Naive thymus-derived CD4-positive, alpha-beta T cell (primary cell): ENCODE measurements at regions not wholly inside any gene's neighbourhood (a gene's known extent, or its start where the extent isn't known, plus 50 kb on each side); places are given as distances from the start of the nearest gene placed in this dataset.

Source experiments
- ATAC-seq: fragments of 150-1000 bp; cut with Tn5 transposase; 2 replicates; pipeline ENCODE4 v1.10.0; 2021; ENCODE audit warnings: mild to moderate bottlenecking, moderate library complexity
- CTCF ChIA-PET: fragments of 350-600 bp; sonication (Branson Sonifier 250); formaldehyde crosslinking; loops from one replicate; lab custom pipeline; 2021; ENCODE audit warnings: antibody characterized with exemption; lab: Charles Lee
- POLR2A ChIA-PET: fragments of 350-600 bp; sonication (Branson Sonifier 250); formaldehyde crosslinking; loops from one replicate; lab custom pipeline; 2021; ENCODE audit warnings: antibody characterized with exemption, inconsistent platforms; lab: Charles Lee
- DNase-seq, 9 donors: peaks; one replicate each; pipeline versions ENCODE4 v3.0.0 to v3.0.0-alpha.2; 2020 to 2022; ENCODE audit warnings: mixed read lengths in 1 of 9
- H3K27ac ChIP-seq: one replicate; pipeline ENCODE4 v1.7.0; 2013; ENCODE audit warnings: mild to moderate bottlenecking, low read depth, low read length, moderate library complexity
- H3K27me3 ChIP-seq, 2 donors: one replicate each; pipeline ENCODE4 v1.7.0; 2013; ENCODE audit warnings: low read length in 2 of 2, mild to moderate bottlenecking in 2 of 2, moderate library complexity in 2 of 2; ENCODE audit not compliant: control insufficient read depth in 2 of 2, insufficient read depth in 2 of 2
- H3K36me3 ChIP-seq, 3 experiments: 1 replicate in 2 of 3; 2 replicates in 1 of 3; pipeline ENCODE4 v1.7.0; 2013; ENCODE audit warnings: low read length in 3 of 3, mild to moderate bottlenecking in 3 of 3, moderate library complexity in 1 of 3; ENCODE audit not compliant: insufficient read depth in 3 of 3, control insufficient read depth in 2 of 3
- H3K4me1 ChIP-seq, 2 donors: one replicate each; pipeline ENCODE4 v1.7.0; 2013; ENCODE audit warnings: low read length in 2 of 2, mild to moderate bottlenecking in 2 of 2, moderate library complexity in 1 of 2; ENCODE audit not compliant: control insufficient read depth in 2 of 2, insufficient read depth in 2 of 2
- H3K4me3 ChIP-seq: 2 replicates; pipeline ENCODE4 v1.7.0; 2013; ENCODE audit warnings: mild to moderate bottlenecking, low read length
- H3K9me3 ChIP-seq, 3 experiments: 1 replicate in 2 of 3; 2 replicates in 1 of 3; pipeline ENCODE4 v1.7.0; 2013; ENCODE audit warnings: low read length in 3 of 3; ENCODE audit not compliant: control insufficient read depth in 2 of 3
- H3K27ac Mint-ChIP-seq, 9 donors: one replicate each; pipeline ENCODE4 v1.8.0; 2020 to 2022; ENCODE audit warnings: mixed read lengths in 9 of 9, mild to moderate bottlenecking in 8 of 9, moderate library complexity in 5 of 9, inconsistent platforms in 2 of 9
- H3K27me3 Mint-ChIP-seq, 5 donors: one replicate each; pipeline ENCODE4 v1.8.0; 2021 to 2022; ENCODE audit warnings: mixed read lengths in 5 of 5, mild to moderate bottlenecking in 1 of 5
- H3K36me3 Mint-ChIP-seq, 5 donors: one replicate each; pipeline ENCODE4 v1.8.0; 2020 to 2022; ENCODE audit warnings: mixed read lengths in 5 of 5, mild to moderate bottlenecking in 3 of 5, inconsistent platforms in 1 of 5
- H3K4me1 Mint-ChIP-seq, 7 donors: one replicate each; pipeline ENCODE4 v1.8.0; 2020 to 2022; ENCODE audit warnings: mixed read lengths in 7 of 7, mild to moderate bottlenecking in 3 of 7, inconsistent platforms in 1 of 7
- H3K4me3 Mint-ChIP-seq, 10 donors: one replicate each; pipeline ENCODE4 v1.8.0; 2020 to 2022; ENCODE audit warnings: mild to moderate bottlenecking in 10 of 10, mixed read lengths in 10 of 10, moderate library complexity in 6 of 10, inconsistent platforms in 2 of 10
- H3K9me3 Mint-ChIP-seq, 11 donors: one replicate each; pipeline ENCODE4 v1.8.0; 2020 to 2022; ENCODE audit warnings: mixed read lengths in 11 of 11, mild to moderate bottlenecking in 4 of 11, inconsistent platforms in 1 of 11, moderate library complexity in 1 of 11
- intact Hi-C, 2 donors: fragments of 100-400 bp; cut with micrococcal nuclease; formaldehyde crosslinking; loops; one replicate each; pipeline ENCODE4 v1.15.1; 2023

GRCh38 chrX:10847333-10847732 is 226.9 kb upstream of the MID1 start:
- POLR2A ChIA-PET = no interaction called here
- ATAC-seq (no peak), DNase-seq (no peak)
- Mint-ChIP-seq H3K27me3 (no peaks in the 10 kb centered on the region), H3K4me1 (no peaks in the 10 kb centered on the region), H3K9me3 (peaks cover 0 to 4% (median 0%) of the 10 kb centered on the region in 11 donors), H3K36me3 (no peaks in the 10 kb centered on the region), H3K4me3 (no peak overlapping the region), H3K27ac (no peak overlapping the region)
- Histone ChIP-seq H3K27me3 (no peaks in the 10 kb centered on the region), H3K4me3 (no peak overlapping the region), H3K4me1 (no peaks in the 10 kb centered on the region), H3K9me3 (no peaks in the 10 kb centered on the region), H3K27ac (no peak overlapping the region), H3K36me3 (no peaks in the 10 kb centered on the region)
- intact Hi-C loops = no loop called here
- CTCF ChIA-PET = no interaction called here

GRCh38 chrX:10851809-10852208 is 231.4 kb upstream of the MID1 start:
- intact Hi-C loops = no loop called here
- no peaks in the 10 kb centered on the region for H3K36me3 Mint-ChIP-seq
- DNase-seq = no peak

DNA sequence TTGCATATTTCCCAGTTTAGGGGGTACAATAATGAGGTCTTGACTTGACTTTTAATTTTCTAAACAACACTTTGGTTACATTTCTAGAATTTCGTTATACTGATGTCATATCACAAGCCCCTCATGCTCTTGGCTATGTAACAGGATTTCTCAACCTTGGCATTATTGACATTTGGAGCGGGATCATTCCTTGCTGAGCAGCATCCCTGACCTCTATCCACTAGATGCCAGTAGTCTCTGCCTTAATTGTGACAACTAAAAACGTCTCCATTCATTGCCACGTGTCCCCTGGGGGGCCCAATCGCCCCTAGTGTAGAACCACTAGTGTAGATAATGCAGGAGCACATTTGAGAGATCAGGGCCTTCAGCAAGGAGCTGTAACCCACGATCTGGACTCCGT is 234.2 kb upstream of the MID1 start:
- no peaks in the 10 kb centered on the region for H3K27me3 ChIP-seq
- H3K4me3 Mint-ChIP-seq = no peak overlapping the region
- peaks cover 0 to 2% (median 0%) of the 10 kb centered on the region in 11 donors for H3K9me3 Mint-ChIP-seq
- DNase-seq = no peak
- no peaks in the 10 kb centered on the region for H3K36me3 Mint-ChIP-seq
- intact Hi-C loops = no loop called here
- no peaks in the 10 kb centered on the region for H3K4me1 Mint-ChIP-seq
- H3K27ac ChIP-seq = no peak overlapping the region
- H3K9me3 ChIP-seq = no peaks in the 10 kb centered on the region
- ATAC-seq = no peak
- ChIA-PET CTCF (no interaction called here), POLR2A (no interaction called here)
- H3K27me3 Mint-ChIP-seq = no peaks in the 10 kb centered on the region
- no peak overlapping the region for H3K4me3 ChIP-seq
- no peak overlapping the region for H3K27ac Mint-ChIP-seq
- H3K36me3 ChIP-seq = no peaks in the 10 kb centered on the region
- no peaks in the 10 kb centered on the region for H3K4me1 ChIP-seq

More at GRCh38 chrX:10851809-10852208, 231.4 kb upstream of the MID1 start:
- no peaks in the 10 kb centered on the region for H3K4me1 Mint-ChIP-seq
- Histone ChIP-seq H3K4me3 (no peak overlapping the region), H3K9me3 (no peaks in the 10 kb centered on the region), H3K27ac (no peak overlapping the region), H3K36me3 (no peaks in the 10 kb centered on the region), H3K27me3 (no peaks in the 10 kb centered on the region), H3K4me1 (no peaks in the 10 kb centered on the region)
- no peak for ATAC-seq
- H3K4me3 Mint-ChIP-seq = no peak overlapping the region
- peaks cover 0 to 3% (median 0%) of the 10 kb centered on the region in 11 donors for H3K9me3 Mint-ChIP-seq
- H3K27ac Mint-ChIP-seq = no peak overlapping the region
- ChIA-PET POLR2A (no interaction called here), CTCF (no interaction called here)
- no peaks in the 10 kb centered on the region for H3K27me3 Mint-ChIP-seq

DNA sequence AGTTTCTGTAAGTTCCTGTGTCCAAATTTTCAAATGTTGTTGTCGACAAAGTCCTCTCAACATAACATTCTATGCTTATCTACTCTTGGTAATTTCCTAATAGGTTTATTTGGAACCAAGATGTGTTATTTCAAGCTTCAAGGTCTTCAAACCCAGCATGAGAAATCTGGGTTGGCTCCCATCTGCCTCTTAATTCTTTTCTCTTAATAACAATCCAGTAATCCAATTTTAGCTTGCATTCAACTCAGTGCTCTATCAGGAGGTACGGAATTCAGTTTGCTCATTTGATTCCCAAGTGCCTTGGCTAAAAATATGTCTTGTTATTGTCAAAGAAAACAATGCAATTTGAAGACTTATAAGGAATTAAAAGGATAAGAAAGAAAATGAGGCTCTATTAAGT is 235.5 kb upstream of the MID1 start:
- H3K4me3 Mint-ChIP-seq = no peak overlapping the region
- H3K4me1 Mint-ChIP-seq = no peaks in the 10 kb centered on the region
- Histone ChIP-seq H3K36me3 (no peaks in the 10 kb centered on the region), H3K27ac (no peak overlapping the region), H3K4me3 (no peak overlapping the region), H3K9me3 (no peaks in the 10 kb centered on the region), H3K27me3 (no peaks in the 10 kb centered on the region), H3K4me1 (no peaks in the 10 kb centered on the region)
- H3K9me3 Mint-ChIP-seq = peaks cover 0 to 2% (median 0%) of the 10 kb centered on the region in 11 donors
- no peak overlapping the region for H3K27ac Mint-ChIP-seq
- intact Hi-C loops = no loop called here
- no peaks in the 10 kb centered on the region for H3K36me3 Mint-ChIP-seq
- POLR2A ChIA-PET = no interaction called here
- CTCF ChIA-PET = no interaction called here
- DNase-seq = no peak
- no peaks in the 10 kb centered on the region for H3K27me3 Mint-ChIP-seq
- no peak for ATAC-seq

- POLR2A ChIA-PET = no interaction called here
Measured at GRCh38 chrX:10856797-10857196, 236.4 kb upstream of the MID1 start.

DNA sequence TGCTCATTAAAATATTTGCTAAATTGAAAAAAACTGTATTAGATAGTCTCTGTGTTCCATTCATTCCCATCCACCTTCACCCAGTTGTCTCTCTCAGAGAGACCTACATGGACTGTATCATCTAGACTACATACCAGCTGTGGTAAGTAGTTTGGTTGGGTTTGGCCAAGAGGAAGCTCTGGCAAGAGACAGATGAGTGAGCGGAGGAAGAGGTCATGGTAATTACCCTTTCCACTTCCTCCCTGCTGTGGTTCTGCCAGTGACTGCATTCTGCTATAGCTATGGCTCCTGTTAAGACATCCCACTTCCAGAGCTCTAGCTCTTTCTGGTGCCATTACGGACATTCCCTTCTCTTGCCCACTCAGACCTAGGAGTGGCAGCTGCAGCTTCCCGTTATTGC is 239.0 kb upstream of the MID1 start:
- POLR2A ChIA-PET = no interaction called here
- no peaks in the 10 kb centered on the region for H3K36me3 Mint-ChIP-seq

More at GRCh38 chrX:10856797-10857196, 236.4 kb upstream of the MID1 start:
- no peak overlapping the region for H3K27ac Mint-ChIP-seq
- no peaks in the 10 kb centered on the region for H3K4me1 Mint-ChIP-seq
- CTCF ChIA-PET = no interaction called here
- intact Hi-C loops = no loop called here
- Histone ChIP-seq H3K9me3 (no peaks in the 10 kb centered on the region), H3K27ac (no peak overlapping the region), H3K4me3 (no peak overlapping the region), H3K27me3 (no peaks in the 10 kb centered on the region), H3K4me1 (no peaks in the 10 kb centered on the region), H3K36me3 (no peaks in the 10 kb centered on the region)
- H3K9me3 Mint-ChIP-seq = peaks cover 0 to 3% (median 0%) of the 10 kb centered on the region in 11 donors
- ATAC-seq = no peak
- no peak for DNase-seq
- no peaks in the 10 kb centered on the region for H3K27me3 Mint-ChIP-seq
- no peaks in the 10 kb centered on the region for H3K36me3 Mint-ChIP-seq
- no peak overlapping the region for H3K4me3 Mint-ChIP-seq

DNA sequence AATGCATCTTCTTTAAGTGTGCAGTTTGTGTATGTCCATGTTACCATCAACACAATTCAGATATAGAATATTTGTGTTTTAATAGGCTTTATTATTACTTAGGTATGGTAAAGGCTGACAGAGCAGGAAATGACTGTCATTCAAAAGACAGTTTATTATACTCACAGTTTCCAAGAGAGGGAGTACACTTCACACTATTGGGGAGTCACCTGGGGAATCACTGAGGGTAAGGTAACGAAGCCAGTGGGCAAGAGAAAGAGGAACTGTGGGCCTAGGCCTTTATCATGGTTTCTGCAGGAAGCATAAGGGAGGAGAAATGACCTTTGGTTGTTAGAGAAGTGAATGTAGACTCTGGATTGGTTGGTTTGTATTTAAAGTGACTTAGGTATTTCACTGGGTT is 235.1 kb upstream of the HCCS start:
- Mint-ChIP-seq H3K27ac (no peak overlapping the region), H3K27me3 (no peaks in the 10 kb centered on the region), H3K4me1 (no peaks in the 10 kb centered on the region), H3K36me3 (peaks cover 0 to 9% (median 0%) of the 10 kb centered on the region in 5 donors), H3K9me3 (peaks cover 0 to 16% (median 4%) of the 10 kb centered on the region in 11 donors), H3K4me3 (no peak overlapping the region)
- no peak for ATAC-seq
- POLR2A ChIA-PET = no interaction called here
- Histone ChIP-seq H3K4me1 (no peaks in the 10 kb centered on the region), H3K27ac (no peak overlapping the region), H3K9me3 (no peaks in the 10 kb centered on the region), H3K4me3 (no peak overlapping the region), H3K27me3 (no peaks in the 10 kb centered on the region), H3K36me3 (no peaks in the 10 kb centered on the region)
- DNase-seq = no peak
- CTCF ChIA-PET = no interaction called here
- intact Hi-C loops = no loop called here

More for the DNA sequence above, 239.0 kb upstream of the MID1 start:
- H3K27ac ChIP-seq = no peak overlapping the region
- H3K36me3 ChIP-seq = no peaks in the 10 kb centered on the region
- no peaks in the 10 kb centered on the region for H3K9me3 ChIP-seq
- DNase-seq = no peak
- CTCF ChIA-PET = no interaction called here
- Mint-ChIP-seq H3K4me3 (no peak overlapping the region), H3K27ac (no peak overlapping the region), H3K4me1 (no peaks in the 10 kb centered on the region), H3K27me3 (no peaks in the 10 kb centered on the region), H3K9me3 (peaks cover 0 to 4% (median 0%) of the 10 kb centered on the region in 11 donors)
- no peaks in the 10 kb centered on the region for H3K4me1 ChIP-seq
- no peak for ATAC-seq
- no peak overlapping the region for H3K4me3 ChIP-seq
- intact Hi-C loops = no loop called here
- H3K27me3 ChIP-seq = no peaks in the 10 kb centered on the region
